Skeletal muscle cell (primary cell): ENCODE measurements at regions not wholly inside any gene's neighbourhood (a gene's known extent, or its start where the extent isn't known, plus 50 kb on each side); places are given as distances from the start of the nearest gene placed in this dataset.
A peak's percentile ranks its signal among the peaks of the same experiment; 100 is the strongest.

Experiments
- DNase-seq: peaks from one replicate; pipeline ENCODE4 v3.0.0-alpha.2; 2010; ENCODE audit warnings: low read depth
- H3K4me3 ChIP-seq: 2 replicates; pipeline ENCODE4 v1.5.1; 2011; ENCODE audit warnings: low read depth, mild to moderate bottlenecking, control low read depth, low read length, moderate library complexity

GRCh38 chr7:25832929-25833328 lies 319.1 kb upstream of the NFE2L3 start:
- no peak overlapping the region for H3K4me3 ChIP-seq
- DNase-seq = no peak

GRCh38 chr7:25834050-25834449 lies 317.9 kb upstream of the NFE2L3 start:
- no peak overlapping the region for H3K4me3 ChIP-seq
- no peak for DNase-seq

GRCh38 chr7:25835197-25835596 lies 316.8 kb upstream of the NFE2L3 start:
- no peak for DNase-seq

GRCh38 chr7:25839084-25839769 lies 312.8 kb upstream of the NFE2L3 start:
- DNase-seq = no peak
- H3K4me3 ChIP-seq = no peak overlapping the region

More at GRCh38 chr7:25835197-25835596, 316.8 kb upstream of the NFE2L3 start:
- H3K4me3 ChIP-seq = no peak overlapping the region

GRCh38 chr7:25840209-25840792 lies 311.7 kb upstream of the NFE2L3 start:
- H3K4me3 ChIP-seq = no peak overlapping the region
- no peak for DNase-seq

- H3K4me3 ChIP-seq = no peak overlapping the region
- no peak for DNase-seq
Measured at GRCh38 chr7:25841575-25841974, 310.4 kb upstream of the NFE2L3 start.

- H3K4me3 ChIP-seq = no peak overlapping the region
- no peak for DNase-seq
Measured at GRCh38 chr7:25842201-25842733, 309.7 kb upstream of the NFE2L3 start.

GRCh38 chr7:25843467-25843866 lies 308.5 kb upstream of the NFE2L3 start:
- no peak overlapping the region for H3K4me3 ChIP-seq
- no peak for DNase-seq

GRCh38 chr7:25844102-25844870 lies 307.7 kb upstream of the NFE2L3 start:
- DNase-seq = no peak

GRCh38 chr7:25845464-25845863 lies 306.5 kb upstream of the NFE2L3 start:
- DNase-seq = no peak
- H3K4me3 ChIP-seq = no peak overlapping the region

More at GRCh38 chr7:25844102-25844870, 307.7 kb upstream of the NFE2L3 start:
- H3K4me3 ChIP-seq = no peak overlapping the region

GRCh38 chr7:25846722-25847121 lies 305.3 kb upstream of the NFE2L3 start:
- DNase-seq = peak; percentile 95

GRCh38 chr7:25847336-25848070 lies 304.5 kb upstream of the NFE2L3 start:
- H3K4me3 ChIP-seq = no peak overlapping the region
- no peak for DNase-seq

More at GRCh38 chr7:25846722-25847121, 305.3 kb upstream of the NFE2L3 start:
- no peak overlapping the region for H3K4me3 ChIP-seq

- peak overlapping the region; percentile 19 for H3K4me3 ChIP-seq
- DNase-seq = peak; percentile 95
Measured at GRCh38 chr7:25849500-25850184, 302.4 kb upstream of the NFE2L3 start.

GRCh38 chr7:25850216-25850615 lies 301.8 kb upstream of the NFE2L3 start:
- no peak overlapping the region for H3K4me3 ChIP-seq

GRCh38 chr7:25850735-25851134 lies 301.3 kb upstream of the NFE2L3 start:
- no peak for DNase-seq
- H3K4me3 ChIP-seq = no peak overlapping the region

More at GRCh38 chr7:25850216-25850615, 301.8 kb upstream of the NFE2L3 start:
- DNase-seq = no peak

GRCh38 chr7:25851332-25852210 lies 300.4 kb upstream of the NFE2L3 start:
- peak overlapping the region; percentile 25 for H3K4me3 ChIP-seq
- DNase-seq = no peak

GRCh38 chr7:25852211-25852938 lies 299.6 kb upstream of the NFE2L3 start:
- peak overlapping the region; percentile 25 for H3K4me3 ChIP-seq
- DNase-seq = no peak

GRCh38 chr7:25852939-25853271 lies 299.1 kb upstream of the NFE2L3 start:
- DNase-seq = no peak
- no peak overlapping the region for H3K4me3 ChIP-seq
